GM12878 (cell line): ENCODE measurements at regions not wholly inside any gene's neighbourhood (a gene's known extent, or its start where the extent isn't known, plus 50 kb on each side); places are given as distances from the start of the nearest gene placed in this dataset.

ENCODE experiments used
- ATF3 ChIP-seq: IDR thresholded peaks from 2 replicates; pipeline ENCODE4 v1.6.1; 2011; ENCODE audit warnings: low read depth, mild to moderate bottlenecking, low read length, moderate library complexity, borderline replicate concordance; ENCODE audit errors: extremely low read depth
- BRCA1 ChIP-seq: IDR thresholded peaks from 2 replicates; pipeline ENCODE4 v1.6.1; 2011; ENCODE audit warnings: low read depth, low read length, improper control_type of control experiment
- CTCF ChIP-seq, 3 experiments: IDR thresholded peaks in 2 of 3; conservative IDR thresholded peaks in 1 of 3; 2 replicates each; pipeline ENCODE4 v1.5.1; 2011; ENCODE audit warnings: low read depth in 3 of 3, low read length in 3 of 3, mild to moderate bottlenecking in 3 of 3, control low read depth in 2 of 3, moderate library complexity in 2 of 3, inconsistent platforms in 1 of 3, mixed read lengths in 1 of 3; ENCODE audit not compliant: control insufficient read depth in 2 of 3, insufficient read depth in 1 of 3; ENCODE audit errors: extremely low read depth in 1 of 3
- EGR1 ChIP-seq, 2 experiments: IDR thresholded peaks; 1 replicate in 1 of 2; 2 replicates in 1 of 2; pipeline ENCODE4 v1.6.1; 2011 to 2012; ENCODE audit warnings: low read depth in 2 of 2, low read length in 2 of 2, borderline replicate concordance in 1 of 2, mild to moderate bottlenecking in 1 of 2, moderate library complexity in 1 of 2
- FOS ChIP-seq: IDR thresholded peaks from 3 replicates; pipeline ENCODE4 v1.6.1; 2011; ENCODE audit warnings: borderline replicate concordance; ENCODE audit not compliant: insufficient read length; ENCODE audit errors: extremely low read depth
- KAT2A ChIP-seq: conservative IDR thresholded peaks from 2 replicates; pipeline ENCODE4 v1.6.1; 2011; ENCODE audit warnings: low read depth, low read length; ENCODE audit not compliant: control insufficient read depth
- NFIC ChIP-seq: IDR thresholded peaks from 2 replicates; pipeline ENCODE4 v1.6.1; 2012; ENCODE audit warnings: low read depth, mild to moderate bottlenecking, inconsistent platforms, low read length, moderate library complexity
- POLR2A ChIP-seq: IDR thresholded peaks from 2 replicates; pipeline ENCODE4 v1.6.1; 2011; ENCODE audit warnings: low read depth, mild to moderate bottlenecking, low read length
- POLR2AphosphoS2 ChIP-seq: IDR thresholded peaks from 2 replicates; pipeline ENCODE4 v1.6.1; 2011; ENCODE audit warnings: low read depth, mild to moderate bottlenecking, low read length, improper control_type of control experiment, moderate library complexity
- SMC3 ChIP-seq: IDR thresholded peaks from 2 replicates; pipeline ENCODE4 v1.6.1; 2011; ENCODE audit warnings: low read length, improper control_type of control experiment, borderline replicate concordance
- TAF1 ChIP-seq: IDR thresholded peaks from 2 replicates; pipeline ENCODE4 v1.6.1; 2011; ENCODE audit warnings: mild to moderate bottlenecking, low read depth, low read length, borderline replicate concordance
- USF1 ChIP-seq: IDR thresholded peaks from 2 replicates; pipeline ENCODE4 v1.6.1; 2011; ENCODE audit warnings: borderline replicate concordance, low read depth, mild to moderate bottlenecking, moderate library complexity, mixed read lengths, low read length; ENCODE audit not compliant: insufficient read depth; ENCODE audit errors: extremely low read length
- YBX1 ChIP-seq: fragments of 450-650 bp; IDR thresholded peaks from 2 replicates; pipeline ENCODE4 v1.6.1; 2016; ENCODE audit warnings: antibody characterized with exemption

- TF ChIP-seq TAF1, result no peak
- TF ChIP-seq POLR2A, result no peak
- no peak for TF ChIP-seq YBX1
- no peak for TF ChIP-seq FOS
- TF ChIP-seq USF1, result no peak
- TF ChIP-seq CTCF (IDR thresholded peaks at IDR 0.05 in 2 of 3, conservative IDR thresholded peaks at IDR 0.05 in 1 of 3; ENCODE audit: control insufficient read depth in 2 of 3, extremely low read depth in 1 of 3, insufficient read depth in 1 of 3, low read depth in 3 of 3, low read length in 3 of 3), result no peak
- TF ChIP-seq KAT2A, result no peak
- no peak for TF ChIP-seq ATF3
- TF ChIP-seq SMC3, result no peak
- no peak for TF ChIP-seq POLR2AphosphoS2
- TF ChIP-seq NFIC, result no peak
- TF ChIP-seq EGR1 (IDR thresholded peaks at IDR 0.05; ENCODE audit: borderline replicate concordance in 1 of 2, low read depth in 2 of 2, low read length in 2 of 2), result no peak
- no peak for TF ChIP-seq BRCA1
Measured at GRCh38 chr4:41835321-41835995, 86.9 kb upstream of the PHOX2B start.
